ENCODE measurements at regions not wholly inside any gene's neighbourhood (a gene's known extent, or its start where the extent isn't known, plus 50 kb on each side); places are given as distances from the start of the nearest gene placed in this dataset.

- no peak for TF ChIP-seq CTCF (IDR thresholded peaks at IDR 0.05)
- TF ChIP-seq RCOR1 (IDR thresholded peaks at IDR 0.05; ENCODE audit: low read length): no peak
- no peak for TF ChIP-seq REST (IDR thresholded peaks at IDR 0.05; ENCODE audit: low read depth, low read length)
- no peak for TF ChIP-seq MAX (IDR thresholded peaks at IDR 0.05; ENCODE audit: low read depth)
- TF ChIP-seq GABPA (IDR thresholded peaks at IDR 0.05; ENCODE audit: low read depth): no peak
- no peak for TF ChIP-seq JUND (IDR thresholded peaks at IDR 0.05)
- TF ChIP-seq TAF1 (IDR thresholded peaks at IDR 0.05; ENCODE audit: borderline replicate concordance, low read depth, low read length): no peak
- TF ChIP-seq FOXM1 (IDR thresholded peaks at IDR 0.05; ENCODE audit: low read depth): no peak
Observed at GRCh38 chr4:65789805-65790204, 119.5 kb upstream of the EPHA5 start.

Measured in SK-N-SH (cell line).